GM23248 (cell line): ENCODE measurements at regions not wholly inside any gene's neighbourhood (a gene's known extent, or its start where the extent isn't known, plus 50 kb on each side); places are given as distances from the start of the nearest gene placed in this dataset.

Experiments used
- EZH2 ChIP-seq: fragments of 200-600 bp; sonication (generic); IDR thresholded peaks from 2 replicates; pipeline ENCODE4 v1.6.1; 2018; ENCODE audit warnings: antibody characterized with exemption, mild to moderate bottlenecking; ENCODE audit not compliant: insufficient read depth, poor library complexity, severe bottlenecking
- EZH2phosphoT487 ChIP-seq: fragments of 200-600 bp; sonication (generic); IDR thresholded peaks from 2 replicates; pipeline ENCODE4 v1.6.1; 2018; ENCODE audit warnings: antibody characterized with exemption, moderate library complexity, mild to moderate bottlenecking, low read depth; ENCODE audit not compliant: insufficient read depth

- TF ChIP-seq EZH2: no peak
- no peak for TF ChIP-seq EZH2phosphoT487
Measured at GRCh38 chr12:19924360-19924759, 444.0 kb upstream of the PDE3A start.
